AG04450 (cell line): ENCODE measurements at regions not wholly inside any gene's neighbourhood (a gene's known extent, or its start where the extent isn't known, plus 50 kb on each side); places are given as distances from the start of the nearest gene placed in this dataset.
A peak's percentile ranks its signal among the peaks of the same experiment; 100 is the strongest.

Experiments used
- CTCF ChIA-PET: fragments of 300-600, 350-600 bp; formaldehyde crosslinking; extraction: SDS; loops from one replicate; lab custom pipeline; 2022; ENCODE audit warnings: antibody characterized with exemption, inconsistent platforms; lab: Charles Lee
- POLR2A ChIA-PET: fragments of 350-600 bp; formaldehyde crosslinking; extraction: SDS; loops from one replicate; lab custom pipeline; 2021; ENCODE audit warnings: antibody characterized with exemption, inconsistent platforms; lab: Yijun Ruan, JAX
- DNase-seq: peaks from one replicate; pipeline ENCODE4 v3.0.0-alpha.2; 2011; ENCODE audit warnings: low read depth, low spot score
- H3K27ac ChIP-seq: one replicate; pipeline ENCODE4 v1.5.1; 2012; ENCODE audit warnings: low read depth, low read length, control low read depth
- H3K27me3 ChIP-seq: one replicate; pipeline ENCODE4 v1.6.0; 2012; ENCODE audit warnings: low read length; ENCODE audit not compliant: control insufficient read depth, insufficient read depth
- H3K4me3 ChIP-seq: 2 replicates; pipeline ENCODE4 v1.5.1; 2011; ENCODE audit warnings: mild to moderate bottlenecking, low read depth, low read length, control low read depth
- H3K9me3 ChIP-seq: 2 replicates; pipeline ENCODE4 v1.5.1; 2012; ENCODE audit warnings: low read length; ENCODE audit not compliant: control insufficient read depth, insufficient read depth
- TF ChIP-seq, protein P1 (sequence below): IDR thresholded peaks from 2 replicates; pipeline ENCODE4 v1.5.1; 2011; ENCODE audit warnings: low read depth, low read length, control low read depth, inconsistent platforms

GRCh38 chr5:164950927-164951326 lies 1445.5 kb downstream of the MAT2B start:
- CTCF ChIA-PET = no interaction called here
- H3K9me3 ChIP-seq = no peaks in the 10 kb centered on the region
- no peak overlapping the region for H3K4me3 ChIP-seq
- H3K27me3 ChIP-seq = no peaks in the 10 kb centered on the region
- TF ChIP-seq, protein P1, sequence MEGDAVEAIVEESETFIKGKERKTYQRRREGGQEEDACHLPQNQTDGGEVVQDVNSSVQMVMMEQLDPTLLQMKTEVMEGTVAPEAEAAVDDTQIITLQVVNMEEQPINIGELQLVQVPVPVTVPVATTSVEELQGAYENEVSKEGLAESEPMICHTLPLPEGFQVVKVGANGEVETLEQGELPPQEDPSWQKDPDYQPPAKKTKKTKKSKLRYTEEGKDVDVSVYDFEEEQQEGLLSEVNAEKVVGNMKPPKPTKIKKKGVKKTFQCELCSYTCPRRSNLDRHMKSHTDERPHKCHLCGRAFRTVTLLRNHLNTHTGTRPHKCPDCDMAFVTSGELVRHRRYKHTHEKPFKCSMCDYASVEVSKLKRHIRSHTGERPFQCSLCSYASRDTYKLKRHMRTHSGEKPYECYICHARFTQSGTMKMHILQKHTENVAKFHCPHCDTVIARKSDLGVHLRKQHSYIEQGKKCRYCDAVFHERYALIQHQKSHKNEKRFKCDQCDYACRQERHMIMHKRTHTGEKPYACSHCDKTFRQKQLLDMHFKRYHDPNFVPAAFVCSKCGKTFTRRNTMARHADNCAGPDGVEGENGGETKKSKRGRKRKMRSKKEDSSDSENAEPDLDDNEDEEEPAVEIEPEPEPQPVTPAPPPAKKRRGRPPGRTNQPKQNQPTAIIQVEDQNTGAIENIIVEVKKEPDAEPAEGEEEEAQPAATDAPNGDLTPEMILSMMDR = no peak
- POLR2A ChIA-PET = no interaction called here
- DNase-seq = no peak
- no peak overlapping the region for H3K27ac ChIP-seq

DNA sequence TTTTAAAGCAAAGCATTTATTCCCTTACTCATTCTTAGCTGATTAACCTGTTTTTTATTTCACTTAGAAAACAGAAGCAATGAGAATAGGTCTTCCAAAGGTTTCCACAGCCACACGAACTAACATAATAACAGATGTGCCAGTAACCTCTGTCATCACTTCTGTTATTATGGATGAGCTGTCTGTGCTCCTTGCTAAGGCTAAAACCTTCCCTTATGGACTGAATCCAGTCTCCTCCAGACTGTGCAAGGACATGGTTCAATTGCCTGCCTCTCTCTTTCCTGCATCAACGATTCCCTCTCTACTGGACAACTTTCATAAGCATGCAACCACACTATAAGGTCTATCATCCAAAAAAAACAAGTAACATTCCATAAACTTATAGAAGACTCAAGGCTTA lies 1446.2 kb downstream of the MAT2B start:
- Histone ChIP-seq H3K9me3 (no peaks in the 10 kb centered on the region), H3K27me3 (no peaks in the 10 kb centered on the region), H3K27ac (no peak overlapping the region), H3K4me3 (no peak overlapping the region)
- ChIA-PET POLR2A (no interaction called here), CTCF (no interaction called here)
- TF ChIP-seq, protein P1 = no peak
- DNase-seq = no peak

DNA sequence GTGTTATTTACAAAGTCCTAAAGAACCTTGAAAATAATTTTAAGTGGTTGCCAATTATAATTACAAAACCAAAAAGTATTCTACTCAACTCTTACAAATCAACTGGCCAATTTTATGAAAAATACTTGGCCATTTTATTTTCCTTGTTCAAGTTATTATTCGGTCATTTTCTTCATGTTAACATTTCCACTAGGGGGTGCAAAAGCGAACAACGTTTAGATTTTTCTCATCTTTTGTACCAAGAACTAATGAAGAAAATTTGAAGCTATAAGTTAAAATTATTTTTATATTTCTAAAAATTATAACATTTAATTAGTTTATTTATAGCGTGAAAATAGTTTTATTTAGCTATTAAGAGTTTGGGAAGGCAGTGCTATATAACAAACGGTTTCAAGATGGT lies 1453.3 kb downstream of the MAT2B start:
- DNase-seq = no peak
- CTCF ChIA-PET = no interaction called here
- POLR2A ChIA-PET = no interaction called here

GRCh38 chr5:164959761-164960160 lies 1454.3 kb downstream of the MAT2B start:
- TF ChIP-seq, protein P1 = no peak
- Histone ChIP-seq H3K9me3 (no peaks in the 10 kb centered on the region), H3K27me3 (no peaks in the 10 kb centered on the region), H3K4me3 (no peak overlapping the region), H3K27ac (no peak overlapping the region)
- ChIA-PET CTCF (no interaction called here), POLR2A (no interaction called here)
- DNase-seq = no peak

More for the DNA sequence above, 1453.3 kb downstream of the MAT2B start:
- Histone ChIP-seq H3K9me3 (no peaks in the 10 kb centered on the region), H3K4me3 (no peak overlapping the region), H3K27me3 (no peaks in the 10 kb centered on the region), H3K27ac (no peak overlapping the region)
- TF ChIP-seq, protein P1 = 0 out of 2 replicates have a peak, but pooled peaks have one; percentile 13

GRCh38 chr5:164962329-164962961 lies 1457.0 kb downstream of the MAT2B start:
- POLR2A ChIA-PET = no interaction called here
- DNase-seq = no peak
- CTCF ChIA-PET = no interaction called here

More at GRCh38 chr5:164962329-164962961, 1457.0 kb downstream of the MAT2B start:
- H3K4me3 ChIP-seq = no peak overlapping the region
- no peak overlapping the region for H3K27ac ChIP-seq
- no peaks in the 10 kb centered on the region for H3K9me3 ChIP-seq
- no peaks in the 10 kb centered on the region for H3K27me3 ChIP-seq
- TF ChIP-seq, protein P1 = no peak
